ENCODE measurements at regions not wholly inside any gene's neighbourhood (a gene's known extent, or its start where the extent isn't known, plus 50 kb on each side); places are given as distances from the start of the nearest gene placed in this dataset.

- Mint-ChIP-seq H3K9me3 (no peaks in the 10 kb centered on the region), H3K27me3 (peaks cover 11% of the 10 kb centered on the region), H3K4me1 (ENCODE audit: unreplicated experiment) (peaks cover 9% of the 10 kb centered on the region), H3K4me3 (no peak overlapping the region), H3K36me3 (no peaks in the 10 kb centered on the region), H3K27ac (no peak overlapping the region)
- DNase-seq (ENCODE audit: extremely low spot score, unreplicated experiment): no peak
- no peak for TF ChIP-seq CTCF (conservative IDR thresholded peaks at IDR 0.05)
Observed at GRCh38 chr3:64832098-64832497, 144.3 kb upstream of the ADAMTS9 start.

GRCh38 chr3:64830681-64831080 is 142.9 kb upstream of the ADAMTS9 start:
- Mint-ChIP-seq H3K4me1 (ENCODE audit: unreplicated experiment) (peaks cover 9% of the 10 kb centered on the region), H3K9me3 (no peaks in the 10 kb centered on the region), H3K27me3 (peaks cover 11% of the 10 kb centered on the region), H3K27ac (no peak overlapping the region), H3K36me3 (no peaks in the 10 kb centered on the region), H3K4me3 (no peak overlapping the region)
- no peak for TF ChIP-seq CTCF (conservative IDR thresholded peaks at IDR 0.05)
- no peak for DNase-seq (ENCODE audit: extremely low spot score, unreplicated experiment)

- no peak overlapping the region for H3K4me3 Mint-ChIP-seq
- no peak overlapping the region for H3K27ac Mint-ChIP-seq
- no peaks in the 10 kb centered on the region for H3K9me3 Mint-ChIP-seq
- DNase-seq (ENCODE audit: extremely low spot score, unreplicated experiment): no peak
- no peak for TF ChIP-seq CTCF (conservative IDR thresholded peaks at IDR 0.05)
- H3K4me1 Mint-ChIP-seq (ENCODE audit: unreplicated experiment): peaks cover 14% of the 10 kb centered on the region
- peaks cover 11% of the 10 kb centered on the region for H3K27me3 Mint-ChIP-seq
- H3K36me3 Mint-ChIP-seq: no peaks in the 10 kb centered on the region
Observed at GRCh38 chr3:64829331-64829730, 141.5 kb upstream of the ADAMTS9 start.

- no peak overlapping the region for H3K27ac Mint-ChIP-seq
- H3K4me1 Mint-ChIP-seq (ENCODE audit: unreplicated experiment): peaks cover 14% of the 10 kb centered on the region
- no peaks in the 10 kb centered on the region for H3K36me3 Mint-ChIP-seq
- no peak for DNase-seq (ENCODE audit: extremely low spot score, unreplicated experiment)
- H3K4me3 Mint-ChIP-seq: no peak overlapping the region
- TF ChIP-seq CTCF (conservative IDR thresholded peaks at IDR 0.05): no peak
- no peaks in the 10 kb centered on the region for H3K9me3 Mint-ChIP-seq
- H3K27me3 Mint-ChIP-seq: peaks cover 11% of the 10 kb centered on the region
Observed at GRCh38 chr3:64828276-64828675, 140.5 kb upstream of the ADAMTS9 start.

- Mint-ChIP-seq H3K27ac (no peak overlapping the region), H3K27me3 (peaks cover 11% of the 10 kb centered on the region), H3K36me3 (no peaks in the 10 kb centered on the region), H3K9me3 (no peaks in the 10 kb centered on the region), H3K4me3 (no peak overlapping the region), H3K4me1 (ENCODE audit: unreplicated experiment) (peaks cover 14% of the 10 kb centered on the region)
- no peak for DNase-seq (ENCODE audit: extremely low spot score, unreplicated experiment)
- TF ChIP-seq CTCF (conservative IDR thresholded peaks at IDR 0.05): no peak
Observed at GRCh38 chr3:64827431-64827830, 139.6 kb upstream of the ADAMTS9 start.

GRCh38 chr3:64827019-64827418 is 139.2 kb upstream of the ADAMTS9 start:
- Mint-ChIP-seq H3K27ac (no peak overlapping the region), H3K36me3 (no peaks in the 10 kb centered on the region), H3K4me3 (no peak overlapping the region), H3K27me3 (peaks cover 11% of the 10 kb centered on the region), H3K9me3 (no peaks in the 10 kb centered on the region), H3K4me1 (ENCODE audit: unreplicated experiment) (peaks cover 14% of the 10 kb centered on the region)
- DNase-seq (ENCODE audit: extremely low spot score, unreplicated experiment): no peak
- TF ChIP-seq CTCF (conservative IDR thresholded peaks at IDR 0.05): no peak
